GM21526 (cell line): ENCODE measurements at regions not wholly inside any gene's neighbourhood (a gene's known extent, or its start where the extent isn't known, plus 50 kb on each side); places are given as distances from the start of the nearest gene placed in this dataset.
A peak's percentile ranks its signal among the peaks of the same experiment; 100 is the strongest.

Source experiments
- ATAC-seq: cut with Tn5 transposase; IDR thresholded peaks from one replicate; pipeline ENCODE4 v1.9.1; 2021; ENCODE audit warnings: moderate library complexity; ENCODE audit not compliant: unreplicated experiment, low FRiP score

DNA sequence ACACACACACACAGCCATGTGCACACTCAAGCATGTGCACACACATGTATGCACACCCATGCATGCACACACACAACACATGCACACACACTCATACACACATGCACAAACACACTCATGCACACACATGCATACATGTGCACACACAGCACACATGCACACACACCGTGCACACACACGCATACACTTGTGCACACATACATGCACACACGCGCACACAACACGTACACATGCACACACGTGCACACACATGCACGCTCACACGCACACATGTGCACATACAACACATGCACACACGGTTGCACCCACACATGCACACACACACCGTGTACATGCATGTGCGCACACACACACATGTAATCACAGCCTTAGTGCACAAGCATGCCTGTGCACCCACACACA lies 230.4 kb upstream of the GSE1 start:
- no peak for ATAC-seq

DNA sequence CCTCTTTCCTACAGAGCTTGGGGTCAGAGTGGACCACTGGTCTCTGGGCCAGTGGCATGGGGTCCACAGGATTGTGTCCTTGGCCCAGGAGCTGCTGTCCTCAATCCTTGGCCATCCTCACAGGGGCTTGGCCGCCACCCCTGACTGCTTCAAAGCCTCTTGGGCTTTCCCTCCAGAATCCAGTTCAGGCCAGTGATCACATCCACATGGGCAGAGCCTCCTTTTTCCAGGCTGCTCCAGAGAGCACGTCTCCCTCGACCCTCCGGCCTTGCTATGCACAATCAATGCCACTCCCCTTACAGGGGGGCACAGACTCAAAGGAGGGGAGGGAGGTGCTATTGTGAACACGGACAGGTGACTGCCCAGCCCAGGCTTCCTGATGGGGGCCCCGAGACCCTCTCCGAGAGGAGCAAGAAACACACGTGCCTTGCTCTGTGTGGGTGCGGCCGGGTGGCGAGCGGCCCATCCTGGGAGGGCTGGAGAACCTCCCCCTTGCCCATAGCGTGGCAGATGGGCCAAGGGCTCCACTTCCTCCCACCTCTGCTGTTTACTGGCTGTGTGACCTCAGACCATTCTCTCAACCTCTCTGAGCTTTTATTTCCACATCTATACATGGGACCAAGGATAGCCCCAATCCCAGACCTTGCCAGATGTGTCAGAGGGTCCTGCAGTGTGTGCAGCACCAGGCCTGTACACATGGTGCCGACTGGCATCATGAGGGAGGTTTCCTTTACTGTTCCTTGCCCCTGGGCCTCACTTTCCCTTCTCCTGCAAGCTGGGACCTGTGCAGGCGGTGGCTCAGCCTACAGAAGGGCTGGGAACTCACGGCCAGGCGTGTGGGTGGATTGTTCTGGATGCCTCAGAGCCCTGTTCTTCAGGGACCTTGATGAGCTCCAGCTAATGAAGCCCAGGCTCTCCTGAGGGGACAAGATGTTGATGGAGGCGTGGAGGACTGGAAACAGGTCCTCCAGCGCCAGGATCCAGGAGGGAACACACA lies 229.0 kb upstream of the GSE1 start:
- ATAC-seq: no peak

- ATAC-seq: no peak
Measured at GRCh38 chr16:85384833-85385462, 228.2 kb upstream of the GSE1 start.

GRCh38 chr16:85385463-85386331 lies 227.4 kb upstream of the GSE1 start:
- ATAC-seq: no peak

DNA sequence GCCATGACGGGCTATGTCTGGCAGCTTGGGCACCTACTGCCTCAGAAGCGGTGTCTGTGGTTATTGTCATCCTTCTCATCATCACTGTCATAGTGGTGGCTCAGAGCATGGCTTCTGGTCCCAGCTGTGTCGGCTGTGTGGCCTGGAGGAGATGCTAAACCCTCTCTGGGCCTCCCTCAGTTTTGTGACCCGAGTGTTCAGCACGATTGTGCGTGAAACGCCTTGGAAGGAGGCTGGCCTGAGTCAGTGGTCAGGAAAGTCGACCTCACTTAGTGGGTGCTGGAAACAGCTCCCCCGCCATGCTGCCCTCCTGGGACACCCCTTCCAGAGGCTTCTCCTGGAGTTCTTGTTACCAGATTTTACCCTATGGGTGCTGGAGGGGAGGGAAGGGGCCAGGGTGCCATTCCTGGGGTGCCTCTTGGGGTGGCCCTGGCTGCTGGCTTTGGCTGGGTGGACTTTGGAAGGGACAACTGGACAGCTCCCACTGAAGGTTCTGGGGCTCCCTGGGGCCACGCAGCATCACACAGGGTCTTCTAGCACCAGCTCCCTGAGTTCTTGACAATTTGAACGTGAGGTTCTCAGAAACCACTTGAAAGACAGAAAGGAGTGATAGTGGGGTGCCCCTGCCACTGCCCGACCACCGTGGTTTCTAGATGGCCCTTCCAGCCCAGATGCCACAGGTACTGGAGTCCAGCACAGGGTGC lies 226.5 kb upstream of the GSE1 start:
- ATAC-seq: no peak

DNA sequence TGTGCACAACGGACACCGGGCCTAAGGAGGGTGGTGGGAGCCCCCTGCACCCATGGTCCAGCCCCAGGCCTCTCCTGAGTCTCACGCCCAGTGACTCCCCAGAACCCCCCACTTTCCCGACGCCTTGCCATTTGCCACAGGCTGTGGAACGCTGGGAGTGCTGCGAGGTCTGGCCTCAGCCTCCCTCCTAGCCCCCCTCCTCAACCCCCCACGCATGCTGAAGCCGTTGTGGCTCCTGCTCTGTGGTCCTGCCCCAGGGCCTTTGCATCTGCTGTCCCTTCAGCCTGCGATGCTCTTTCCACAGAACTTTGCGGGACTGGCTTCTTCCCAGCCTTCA lies 226.0 kb upstream of the GSE1 start:
- no peak for ATAC-seq

- ATAC-seq: no peak
Measured at GRCh38 chr16:85387731-85388295, 225.3 kb upstream of the GSE1 start.

DNA sequence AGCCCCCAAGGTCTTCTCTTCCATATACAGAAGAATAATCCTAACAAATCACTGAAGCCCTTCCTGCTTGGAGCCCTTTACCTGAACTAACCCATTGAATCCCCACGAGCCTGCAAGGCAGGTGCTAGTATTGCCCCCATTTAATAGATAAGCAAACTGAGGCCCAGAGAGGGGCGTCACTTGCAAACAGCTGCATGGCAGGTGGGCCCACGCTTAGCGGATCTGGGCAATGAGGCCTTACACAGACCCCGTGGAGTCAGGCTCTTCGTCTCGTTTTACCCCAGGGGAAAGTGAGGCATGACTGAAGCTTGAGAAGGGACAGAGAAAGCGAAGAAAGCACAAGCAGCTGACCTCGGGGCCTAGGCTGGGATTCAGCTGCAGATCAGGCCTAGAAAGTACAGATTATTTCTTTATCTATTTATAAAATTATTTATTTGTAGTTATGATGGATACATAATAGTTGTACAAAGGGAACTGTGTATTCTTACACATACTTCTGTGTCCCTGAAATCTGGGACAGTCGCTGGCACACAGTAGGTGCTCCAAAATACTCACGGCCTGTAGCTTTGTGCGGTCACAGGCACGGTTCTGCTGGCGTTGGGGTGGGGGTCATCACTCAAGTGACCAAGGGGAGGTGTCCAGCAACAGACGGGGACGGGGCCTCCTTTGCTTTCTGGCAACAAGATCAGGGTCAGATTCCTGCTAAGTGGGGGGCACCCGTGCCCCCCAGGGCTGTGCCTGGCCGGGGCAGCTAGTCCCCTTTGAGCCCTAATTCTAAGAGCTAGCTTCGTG lies 223.2 kb upstream of the GSE1 start:
- no peak for ATAC-seq

DNA sequence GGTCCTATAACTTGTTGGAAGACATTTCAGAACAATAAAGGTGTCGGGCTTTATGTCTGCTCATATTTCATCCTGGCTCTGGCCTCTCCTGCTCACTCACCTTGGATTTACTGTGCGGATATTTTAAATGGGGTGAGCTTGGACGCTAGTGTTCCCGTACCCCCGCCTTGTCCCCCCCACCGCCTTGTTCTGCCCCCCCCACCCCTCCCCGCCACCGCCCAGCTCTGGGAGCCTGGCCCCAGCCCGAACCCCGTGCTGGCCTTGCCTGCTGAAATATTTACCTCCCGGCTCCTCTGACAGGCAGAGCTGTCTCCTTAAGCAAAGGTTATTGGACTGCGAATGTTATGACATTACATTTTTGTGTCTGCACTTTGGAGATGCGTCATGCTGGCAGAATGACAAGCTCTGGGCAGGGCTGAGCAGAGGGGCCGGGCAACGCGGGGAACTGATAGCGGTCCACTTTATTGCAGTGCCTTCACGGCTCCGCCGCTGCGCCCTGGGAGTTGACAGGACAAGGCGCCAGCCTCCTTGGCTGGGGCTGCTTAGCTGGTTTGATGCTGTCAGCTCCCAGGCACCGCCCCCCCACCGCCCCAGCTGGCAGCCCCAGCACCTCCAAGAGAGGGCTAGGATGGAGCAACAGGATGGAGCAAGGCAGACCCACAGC lies 222.5 kb upstream of the GSE1 start:
- ATAC-seq: no peak

- no peak for ATAC-seq
Measured at GRCh38 chr16:85391175-85391707, 221.9 kb upstream of the GSE1 start.

DNA sequence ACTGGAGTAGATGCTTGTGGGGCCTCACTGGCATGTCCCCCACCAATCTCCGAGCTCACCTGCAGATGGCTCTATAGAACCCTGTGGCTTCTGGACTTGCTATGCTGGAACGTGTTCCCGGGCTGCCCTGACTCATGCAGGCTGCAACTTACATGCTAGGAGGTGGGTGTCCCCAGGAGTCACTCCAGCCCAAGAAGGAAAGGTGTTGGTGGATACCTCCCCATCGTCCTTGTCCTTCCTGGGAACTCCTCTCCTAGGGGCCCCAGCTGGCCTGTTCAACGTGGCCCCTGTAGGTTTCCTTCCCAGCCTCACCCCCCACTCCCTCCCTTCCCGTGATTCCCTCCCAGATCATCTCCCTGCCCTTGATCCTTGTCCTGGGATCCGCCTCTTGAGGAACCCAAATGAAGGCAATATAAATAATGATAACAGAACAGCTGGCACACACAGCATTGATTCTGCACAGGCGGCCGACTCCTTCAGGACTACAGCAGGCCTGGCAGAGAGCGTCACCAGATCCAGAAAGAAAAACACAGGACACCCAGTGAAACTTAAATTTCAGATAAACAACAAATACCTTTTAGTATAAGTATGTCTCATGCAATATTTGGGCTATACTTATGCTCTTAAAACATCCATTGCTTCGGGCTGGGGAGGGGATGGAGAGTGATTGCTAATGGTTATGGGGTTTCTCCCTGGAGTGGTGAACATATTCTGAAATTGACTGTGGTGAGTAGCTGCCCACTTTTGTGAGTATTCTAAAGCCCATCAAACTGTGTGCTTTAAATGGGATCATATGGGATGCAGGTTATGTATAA lies 221.1 kb upstream of the GSE1 start:
- ATAC-seq: no peak

- ATAC-seq: no peak
Measured at GRCh38 chr16:85392756-85393673, 220.1 kb upstream of the GSE1 start.

- peak; percentile 52 for ATAC-seq
Measured at GRCh38 chr16:85393674-85394451, 219.3 kb upstream of the GSE1 start.

GRCh38 chr16:85394456-85395206 lies 218.5 kb upstream of the GSE1 start:
- ATAC-seq: no peak

DNA sequence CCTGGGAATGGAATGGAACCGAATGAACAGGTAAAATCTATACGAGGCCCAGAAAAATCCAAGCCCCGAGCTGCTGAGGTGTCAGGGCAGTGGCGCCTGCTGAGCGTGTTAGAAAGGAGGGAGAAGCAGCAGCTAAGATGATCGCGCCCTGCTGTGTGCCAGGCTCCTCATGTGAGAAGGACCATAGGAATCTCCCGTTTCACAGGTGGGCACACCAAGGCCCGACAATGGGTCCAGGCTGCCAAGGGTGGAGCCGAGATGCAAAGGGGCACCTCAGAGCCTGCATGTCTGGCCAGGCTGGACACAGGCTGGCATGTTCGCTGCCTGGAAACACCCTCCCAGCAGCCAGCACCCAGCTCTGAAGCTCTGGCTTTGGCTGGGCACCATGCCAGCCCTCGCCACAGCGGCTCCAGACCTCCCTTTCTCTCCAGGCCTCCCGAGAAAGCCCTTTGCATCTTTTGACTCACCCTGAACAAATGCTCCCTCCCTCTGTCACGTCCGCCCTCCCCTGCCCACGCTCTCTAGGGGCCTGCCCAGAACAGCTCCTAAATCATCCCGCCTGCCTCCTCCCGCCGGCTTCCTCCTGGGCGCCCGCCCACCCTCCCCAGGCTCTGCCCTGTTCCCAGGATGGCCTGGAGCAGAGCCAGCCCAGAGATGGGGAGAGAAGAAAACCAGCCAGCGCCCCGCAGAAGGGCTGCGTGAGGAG lies 217.8 kb upstream of the GSE1 start:
- ATAC-seq: no peak
